ENCODE measurements at regions not wholly inside any gene's neighbourhood (a gene's known extent, or its start where the extent isn't known, plus 50 kb on each side); places are given as distances from the start of the nearest gene placed in this dataset.

- Histone ChIP-seq H3K9me3 (ENCODE audit: control insufficient read depth, insufficient read depth, low read depth, low read length) (no peaks in the 10 kb centered on the region), H3K36me3 (ENCODE audit: control insufficient read depth in 2 of 2, insufficient read depth in 1 of 2, low read length in 2 of 2) (no peaks in the 10 kb centered on the region)
- POLR2A ChIA-PET = no interaction called here
Measured at GRCh38 chr2:239738159-239738558, 287.0 kb downstream of the NDUFA10 start.

GRCh38 chr2:239737144-239737463 lies 288.0 kb downstream of the NDUFA10 start:
- no peaks in the 10 kb centered on the region for H3K4me1 ChIP-seq (ENCODE audit: control insufficient read depth, insufficient read depth, low read length)
- CTCF ChIA-PET = interaction anchor here (0.6 kb wide), 1 partner anchor 182 kb away, joined by 3 read pairs; no protein-coding TSS in a partner anchor

More at GRCh38 chr2:239738159-239738558, 287.0 kb downstream of the NDUFA10 start:
- no peaks in the 10 kb centered on the region for H3K4me1 ChIP-seq (ENCODE audit: control insufficient read depth, insufficient read depth, low read length)
- H3K27ac ChIP-seq (ENCODE audit: extremely low read depth, low read depth, low read length) = no peak overlapping the region
- H3K4me3 ChIP-seq (ENCODE audit: low read depth, low read length) = no peak overlapping the region
- TF ChIP-seq ZNF629 (tag by site-specific recombination; IDR thresholded peaks at IDR 0.05) = no peak
- no peak for TF ChIP-seq ZNF654 (tag by site-specific recombination; IDR thresholded peaks at IDR 0.05; ENCODE audit: low read depth)
- TF ChIP-seq ZNF423 (tag by site-specific recombination; IDR thresholded peaks at IDR 0.05) = no peak
- TF ChIP-seq ZNF155 (tag by site-specific recombination; IDR thresholded peaks at IDR 0.05) = no peak
- no peak for TF ChIP-seq SCRT2 (tag by site-specific recombination; IDR thresholded peaks at IDR 0.05)
- TF ChIP-seq KLF9 (tag by site-specific recombination; IDR thresholded peaks at IDR 0.05; ENCODE audit: low read depth) = no peak
- no peak for TF ChIP-seq ZNF391 (tag by site-specific recombination; IDR thresholded peaks at IDR 0.05; ENCODE audit: borderline replicate concordance, low read depth)
- TF ChIP-seq ZBTB49 (tag by site-specific recombination; IDR thresholded peaks at IDR 0.05; ENCODE audit: low read depth) = no peak
- TF ChIP-seq ZNF645 (tag by site-specific recombination; IDR thresholded peaks at IDR 0.05) = no peak
- TF ChIP-seq ZNF292 (tag by site-specific recombination; IDR thresholded peaks at IDR 0.05; ENCODE audit: borderline replicate concordance, low read depth) = no peak
- no peak for TF ChIP-seq SP2 (tag by site-specific recombination; IDR thresholded peaks at IDR 0.05)
- TF ChIP-seq SALL2 (tag by site-specific recombination; IDR thresholded peaks at IDR 0.05; ENCODE audit: borderline replicate concordance) = no peak
- no peak for TF ChIP-seq ZIC2 (tag by site-specific recombination; IDR thresholded peaks at IDR 0.05)
- CTCF ChIA-PET = no interaction called here

More at GRCh38 chr2:239737144-239737463, 288.0 kb downstream of the NDUFA10 start:
- no peak overlapping the region for H3K4me3 ChIP-seq (ENCODE audit: low read depth, low read length)
- POLR2A ChIA-PET = no interaction called here
- no peaks in the 10 kb centered on the region for H3K36me3 ChIP-seq (ENCODE audit: control insufficient read depth in 2 of 2, insufficient read depth in 1 of 2, low read length in 2 of 2)
- no peak for TF ChIP-seq ZNF132 (tag by site-specific recombination; IDR thresholded peaks at IDR 0.05; ENCODE audit: borderline replicate concordance)
- TF ChIP-seq ZFP3 (tag by site-specific recombination; IDR thresholded peaks at IDR 0.05; ENCODE audit: low read depth) = no peak
- TF ChIP-seq ZFP69B (tag by site-specific recombination; IDR thresholded peaks at IDR 0.05) = no peak
- no peak for TF ChIP-seq ZNF626 (tag by site-specific recombination; IDR thresholded peaks at IDR 0.05)
- no peak for TF ChIP-seq ZNF292 (tag by site-specific recombination; IDR thresholded peaks at IDR 0.05; ENCODE audit: borderline replicate concordance, low read depth)
- TF ChIP-seq ZBTB10 (tag by site-specific recombination; IDR thresholded peaks at IDR 0.05) = no peak
- TF ChIP-seq ZNF558 (tag by site-specific recombination; IDR thresholded peaks at IDR 0.05) = no peak
- no peak for TF ChIP-seq MYNN (tag by site-specific recombination; IDR thresholded peaks at IDR 0.05; ENCODE audit: borderline replicate concordance)
- no peak for TF ChIP-seq GLI2 (tag by site-specific recombination; IDR thresholded peaks at IDR 0.05; ENCODE audit: borderline replicate concordance, low read depth)
- no peak for TF ChIP-seq ZNF600 (tag by site-specific recombination; IDR thresholded peaks at IDR 0.05)
- TF ChIP-seq ZBTB8A (tag by site-specific recombination; IDR thresholded peaks at IDR 0.05) = no peak
- no peak for TF ChIP-seq ZNF18 (tag by site-specific recombination; IDR thresholded peaks at IDR 0.05)
- TF ChIP-seq ZNF488 (tag by site-specific recombination; IDR thresholded peaks at IDR 0.05) = no peak
- no peak overlapping the region for H3K27ac ChIP-seq (ENCODE audit: extremely low read depth, low read depth, low read length)
- H3K9me3 ChIP-seq (ENCODE audit: control insufficient read depth, insufficient read depth, low read depth, low read length) = no peaks in the 10 kb centered on the region

Measured in HEK293 (cell line).